GM19397 (cell line): ENCODE measurements at regions not wholly inside any gene's neighbourhood (a gene's known extent, or its start where the extent isn't known, plus 50 kb on each side); places are given as distances from the start of the nearest gene placed in this dataset.

ENCODE experiments used
- ATAC-seq: cut with Tn5 transposase; IDR thresholded peaks from one replicate; pipeline ENCODE4 v1.9.1; 2021; ENCODE audit warnings: mild to moderate bottlenecking, moderate library complexity; ENCODE audit not compliant: unreplicated experiment

DNA sequence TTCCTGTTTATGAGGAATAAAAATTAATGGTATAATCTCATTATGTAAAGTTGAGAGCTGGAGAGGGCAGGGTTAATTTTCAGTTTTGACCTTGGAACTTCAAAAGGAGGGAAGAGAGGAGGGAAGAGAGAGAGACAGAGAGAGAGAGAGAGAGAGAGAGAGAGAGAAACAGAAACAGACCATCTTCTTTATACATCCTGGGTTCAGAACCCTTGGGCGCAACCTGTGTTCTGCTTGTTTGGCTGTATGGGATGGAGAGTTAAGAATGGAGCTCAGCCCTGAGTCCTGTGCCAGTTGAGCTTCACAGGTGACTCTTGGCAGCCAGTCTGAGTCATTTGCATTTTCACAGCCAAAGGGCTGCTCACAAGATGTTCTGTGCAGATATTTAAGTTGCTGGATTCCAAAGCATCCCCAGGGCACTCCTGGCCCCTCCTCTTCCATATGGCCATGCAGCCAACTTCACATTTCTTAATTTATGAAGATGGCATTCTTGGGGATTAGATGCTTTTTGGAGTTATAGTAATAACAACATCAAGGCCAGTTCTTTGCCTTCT lies 143.5 kb downstream of the CARTPT start:
- no peak for ATAC-seq

DNA sequence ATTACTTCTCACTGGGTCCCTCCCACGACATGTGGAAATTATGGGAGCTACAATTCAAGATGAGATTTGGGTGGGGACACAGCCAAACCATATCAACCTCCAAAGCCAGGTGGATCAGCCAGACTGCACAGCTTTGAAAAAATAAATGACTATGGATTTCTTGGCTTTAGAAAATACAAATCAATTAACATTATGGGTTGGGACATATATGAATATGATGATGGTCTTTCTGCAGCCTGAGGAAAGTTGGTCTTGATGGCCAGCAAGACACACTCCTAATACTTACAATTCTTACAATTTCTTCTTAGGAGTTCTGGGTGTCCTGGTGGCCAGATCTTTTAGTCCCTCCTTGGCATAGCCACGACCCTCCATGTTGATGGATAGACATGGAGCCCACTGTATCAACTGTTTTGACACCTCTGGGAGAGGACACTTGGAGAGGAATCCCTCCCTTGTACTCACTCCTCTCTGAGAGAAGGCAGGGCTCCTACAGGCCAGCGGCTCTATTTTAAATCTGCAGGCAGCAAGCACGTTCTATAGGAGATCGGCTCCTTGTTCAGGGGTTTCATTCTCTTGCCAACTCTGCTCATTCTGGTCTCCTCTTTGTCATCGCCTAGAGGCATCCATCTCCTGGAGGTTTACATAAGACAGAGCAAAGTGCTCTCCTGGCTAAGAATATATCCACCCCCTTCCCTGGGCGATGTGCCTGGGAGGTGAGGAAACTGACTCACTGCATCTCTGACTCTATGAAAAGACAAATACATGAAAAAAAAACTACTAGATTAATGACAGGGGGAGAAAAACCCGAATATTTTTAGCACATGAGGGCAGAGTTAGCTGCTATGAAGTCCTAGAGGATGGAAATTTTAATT lies 145.9 kb downstream of the CARTPT start:
- ATAC-seq: no peak

GRCh38 chr5:71865665-71866320 lies 146.7 kb downstream of the CARTPT start:
- no peak for ATAC-seq

GRCh38 chr5:71872311-71872864 lies 153.3 kb downstream of the CARTPT start:
- no peak for ATAC-seq

DNA sequence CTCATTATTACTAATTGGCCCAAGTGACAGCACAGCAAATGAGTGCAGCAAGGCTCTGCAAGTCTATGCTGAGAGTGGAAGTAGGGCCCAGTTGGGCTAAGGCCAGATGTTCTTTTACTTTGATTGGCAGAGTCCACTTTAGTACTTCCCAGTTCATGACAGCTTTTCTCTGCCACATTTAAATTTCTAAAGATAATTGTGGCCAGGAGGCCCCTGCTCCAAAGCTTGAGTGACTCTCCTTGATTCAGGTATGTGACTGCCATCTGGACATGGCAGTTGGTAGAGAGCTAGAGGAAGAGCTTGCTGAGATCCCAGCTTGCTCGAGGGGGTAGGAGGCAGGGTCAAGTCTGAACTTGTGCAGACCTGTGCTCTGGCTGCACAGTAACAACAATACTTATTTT lies 154.1 kb downstream of the CARTPT start:
- ATAC-seq: no peak

DNA sequence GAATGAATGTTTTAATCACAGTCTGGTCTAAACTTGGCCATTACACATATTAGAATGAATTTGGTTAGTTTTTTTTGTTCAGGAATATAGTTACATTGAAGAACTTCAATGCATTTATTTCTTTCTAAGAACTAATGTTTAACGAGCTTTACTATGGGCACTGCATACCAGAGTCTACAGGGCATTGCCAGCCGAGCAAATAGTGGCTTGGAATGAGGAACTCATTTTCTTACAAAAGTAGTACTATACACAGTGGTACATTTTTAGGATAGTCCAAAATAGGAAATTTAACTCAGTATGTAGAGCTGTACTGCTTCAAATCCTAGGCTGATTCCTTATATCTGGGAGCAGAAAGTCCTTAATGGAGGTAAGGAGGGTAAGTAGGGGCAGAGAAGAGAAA lies 155.4 kb downstream of the CARTPT start:
- ATAC-seq: no peak

DNA sequence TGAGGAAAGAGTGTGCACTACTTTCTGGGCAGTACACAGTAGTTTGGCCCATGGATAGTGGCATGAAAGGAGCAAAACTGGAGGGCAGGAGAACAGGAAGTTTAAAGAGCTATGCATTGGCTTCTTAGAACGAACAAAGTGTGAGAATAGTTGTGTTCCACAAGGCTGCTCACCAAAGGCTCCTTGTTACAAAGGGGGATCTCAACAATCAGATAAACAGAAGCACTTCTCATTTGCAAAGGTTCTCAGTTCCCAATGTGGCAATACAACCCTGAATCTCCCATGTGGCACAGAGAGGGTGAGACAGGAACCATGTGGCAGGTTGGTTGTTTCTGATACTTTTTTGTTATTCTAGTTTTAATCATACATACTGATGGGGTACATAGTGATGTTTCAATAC lies 158.4 kb downstream of the CARTPT start:
- ATAC-seq: no peak

GRCh38 chr5:71880536-71880935 lies 161.5 kb downstream of the CARTPT start:
- no peak for ATAC-seq

DNA sequence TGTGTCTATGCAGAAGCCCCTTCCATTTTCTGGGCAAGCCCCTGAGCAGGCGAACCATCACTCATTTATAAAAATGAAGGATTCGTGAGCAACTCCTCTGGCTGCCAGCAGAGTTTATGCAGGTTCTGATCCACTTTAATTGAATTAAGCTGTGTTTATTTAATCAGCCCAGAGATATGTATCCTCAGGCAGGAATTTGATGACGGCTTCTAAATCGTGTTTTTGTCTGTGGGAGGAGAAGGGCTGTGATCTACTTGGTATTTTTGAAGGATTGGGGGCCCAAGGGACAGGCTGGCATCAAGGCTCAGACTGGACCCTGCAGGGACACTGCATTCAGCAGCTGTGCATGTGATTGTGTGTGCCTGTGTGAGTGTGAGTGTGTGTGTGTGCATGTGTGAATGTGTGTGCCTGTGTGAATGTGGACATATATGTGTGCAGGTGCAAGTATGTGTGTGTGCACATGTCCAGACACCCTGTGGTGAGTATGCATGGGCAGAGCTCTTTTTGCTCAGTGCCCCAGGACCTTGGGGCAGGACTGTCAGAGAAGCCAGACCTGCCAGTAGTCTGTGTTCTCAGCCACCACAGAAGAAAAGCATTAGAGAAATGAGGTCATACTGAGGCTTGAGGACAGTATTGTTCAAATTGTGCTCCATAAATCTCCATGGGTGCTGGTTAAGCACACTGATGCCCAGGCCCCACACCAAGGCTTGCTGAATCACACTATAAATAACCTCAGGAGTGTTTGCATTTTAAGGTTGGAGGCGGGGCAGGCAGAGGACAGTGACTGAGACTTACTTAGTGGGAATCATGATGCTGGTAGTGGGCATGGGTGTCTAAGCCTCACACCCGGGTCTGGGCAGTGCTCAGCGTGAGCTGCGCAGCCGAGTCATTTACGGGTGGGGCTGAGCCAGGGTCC lies 164.0 kb downstream of the CARTPT start:
- no peak for ATAC-seq

DNA sequence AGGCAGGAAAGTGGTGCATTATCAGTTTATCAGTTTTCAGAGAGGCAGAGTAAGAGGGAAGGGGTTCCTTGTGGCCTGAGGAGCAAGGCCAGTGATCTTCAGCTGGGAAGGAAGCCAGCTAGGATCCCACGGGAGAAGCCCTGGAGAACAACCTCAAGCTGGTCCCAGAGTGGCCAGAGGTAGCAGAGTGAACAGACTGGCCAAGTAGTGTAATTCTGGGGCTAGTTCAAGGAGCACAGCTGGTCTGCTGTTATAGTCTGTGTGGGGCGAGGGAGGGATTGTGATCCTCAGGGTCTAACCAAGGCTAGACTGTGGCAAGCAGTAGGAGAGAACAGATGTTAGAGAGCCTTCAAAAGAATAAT lies 164.6 kb downstream of the CARTPT start:
- no peak for ATAC-seq

GRCh38 chr5:71884926-71885325 lies 165.9 kb downstream of the CARTPT start:
- no peak for ATAC-seq

GRCh38 chr5:71886406-71886805 lies 167.3 kb downstream of the CARTPT start:
- no peak for ATAC-seq

DNA sequence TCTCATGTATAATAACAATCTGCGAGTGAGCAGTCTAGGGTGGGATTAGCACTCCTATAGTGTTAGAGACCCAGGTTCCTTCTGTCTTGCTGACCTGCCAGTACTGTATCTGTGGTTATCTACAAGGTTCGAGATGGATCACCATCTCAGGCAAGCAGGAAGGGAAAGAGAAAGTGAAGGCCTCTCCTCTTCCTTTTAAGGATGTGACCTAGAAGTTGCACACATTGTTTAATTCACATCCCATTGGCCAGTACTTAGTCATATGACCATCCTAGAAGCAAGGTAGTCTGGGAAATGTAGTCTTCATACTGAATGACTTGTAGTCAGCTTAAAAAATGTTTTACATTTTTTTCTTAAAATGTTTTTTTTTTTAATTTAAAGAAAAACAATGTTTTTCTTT lies 168.6 kb downstream of the CARTPT start:
- peak; percentile 84 for ATAC-seq

- ATAC-seq: no peak
Observed at GRCh38 chr5:71891406-71891805, 172.3 kb downstream of the CARTPT start.

- ATAC-seq: no peak
Observed at GRCh38 chr5:71891856-71892255, 172.8 kb downstream of the CARTPT start.

DNA sequence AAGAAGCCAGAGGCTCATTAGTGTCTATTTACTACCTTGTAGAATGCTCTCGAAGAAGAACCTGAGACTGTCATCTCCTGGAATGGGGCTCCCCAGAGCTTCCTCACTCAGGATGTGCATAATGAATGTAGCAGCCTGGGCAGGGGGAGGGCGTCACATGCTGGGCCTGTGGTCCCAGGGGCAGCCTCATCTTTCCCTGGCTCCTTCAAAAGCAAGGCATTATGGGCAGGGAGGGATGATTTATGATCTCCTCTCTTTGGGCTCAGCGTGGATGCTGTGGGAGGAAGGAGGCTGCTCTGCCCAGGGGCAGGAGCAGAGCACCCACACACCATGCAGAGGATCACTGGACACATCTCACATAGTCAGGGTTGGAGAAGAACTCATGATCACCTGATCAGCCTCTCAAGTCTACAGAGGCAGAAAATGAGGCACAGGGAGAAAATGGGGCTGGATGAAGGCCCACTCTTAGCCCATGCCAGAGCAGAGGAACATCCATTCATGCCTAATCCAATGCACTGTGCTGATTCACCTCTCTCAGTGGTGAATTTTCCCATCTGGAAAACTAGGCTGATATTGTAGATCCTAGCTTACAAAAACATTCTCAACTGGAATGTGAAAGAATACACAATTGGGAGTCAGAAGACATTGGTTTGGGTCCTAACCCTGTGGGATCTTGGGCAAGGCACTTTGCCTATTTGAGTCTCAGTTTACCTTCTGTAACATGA lies 173.7 kb downstream of the CARTPT start:
- ATAC-seq: no peak

GRCh38 chr5:71893451-71893850 lies 174.4 kb downstream of the CARTPT start:
- no peak for ATAC-seq

DNA sequence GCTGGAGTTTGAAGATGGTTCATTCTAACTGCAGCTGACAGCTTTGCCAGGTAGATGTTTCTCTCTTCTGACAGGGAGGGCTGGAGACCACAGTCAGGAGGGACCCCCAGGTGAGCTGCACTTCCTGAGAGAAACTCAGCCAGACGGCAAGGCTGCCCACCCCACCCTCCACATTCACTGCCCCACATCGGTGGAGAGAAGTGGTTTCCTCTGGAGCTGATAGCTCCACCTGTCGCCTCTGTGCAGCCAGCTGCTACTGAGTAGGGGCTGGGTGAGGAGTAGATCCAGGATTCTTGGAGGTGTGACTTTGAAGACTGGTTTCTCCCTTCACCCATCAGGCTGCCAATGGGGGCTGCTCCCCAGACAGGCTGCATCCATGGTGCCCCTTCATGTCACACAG lies 175.0 kb downstream of the CARTPT start:
- no peak for ATAC-seq

GRCh38 chr5:71895546-71895945 lies 176.5 kb downstream of the CARTPT start:
- no peak for ATAC-seq

- no peak for ATAC-seq
Observed at GRCh38 chr5:71899865-71900342, 180.8 kb downstream of the CARTPT start.
